ENCODE measurements at regions not wholly inside any gene's neighbourhood (a gene's known extent, or its start where the extent isn't known, plus 50 kb on each side); places are given as distances from the start of the nearest gene placed in this dataset.

DNA sequence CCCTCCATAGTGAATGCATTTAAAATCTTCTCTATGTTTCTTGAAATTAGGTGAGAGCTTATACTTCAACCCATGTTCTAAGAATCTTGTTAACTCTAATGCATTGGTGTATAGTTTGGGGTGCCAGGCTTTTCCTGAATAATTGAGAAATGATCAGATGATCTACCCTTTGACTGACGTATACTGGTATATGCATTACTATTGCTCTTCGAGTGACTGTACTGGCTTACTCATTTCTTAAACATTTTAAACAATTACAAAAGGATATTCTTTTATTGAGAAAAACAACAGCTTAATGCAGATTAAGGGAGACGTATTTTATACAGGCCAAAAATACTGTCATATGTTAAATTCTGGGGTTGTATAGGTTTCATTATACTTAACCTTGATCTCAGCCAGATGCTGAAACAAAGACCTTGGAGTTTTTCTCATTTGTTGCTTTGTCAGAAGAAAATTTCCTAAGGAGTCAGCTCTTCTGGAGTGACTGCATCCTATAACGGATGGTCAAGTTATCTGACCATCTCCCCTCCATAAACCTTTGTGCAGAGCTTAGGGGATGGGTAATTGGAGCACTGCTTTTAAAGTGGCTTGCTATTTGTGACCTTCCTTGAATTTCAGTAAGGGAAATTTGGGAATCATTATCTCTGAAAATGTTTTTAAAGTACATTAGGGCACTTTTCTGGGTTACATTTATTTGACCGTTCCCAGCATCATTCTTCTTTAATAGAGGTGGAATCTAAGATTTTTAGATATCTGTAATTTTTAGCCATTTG, 507.6 kb downstream of the PCNX1 start:
- in situ Hi-C loops (cut with HindIII; ENCODE audit: low sequenced_read_pairs) = no loop called here
- DNase-seq (ENCODE audit: low read depth, low spot score) = peak; percentile 47
- no peak overlapping the region for H3K4me3 ChIP-seq (ENCODE audit: low read depth, low read length)
- TF ChIP-seq, protein P1, sequence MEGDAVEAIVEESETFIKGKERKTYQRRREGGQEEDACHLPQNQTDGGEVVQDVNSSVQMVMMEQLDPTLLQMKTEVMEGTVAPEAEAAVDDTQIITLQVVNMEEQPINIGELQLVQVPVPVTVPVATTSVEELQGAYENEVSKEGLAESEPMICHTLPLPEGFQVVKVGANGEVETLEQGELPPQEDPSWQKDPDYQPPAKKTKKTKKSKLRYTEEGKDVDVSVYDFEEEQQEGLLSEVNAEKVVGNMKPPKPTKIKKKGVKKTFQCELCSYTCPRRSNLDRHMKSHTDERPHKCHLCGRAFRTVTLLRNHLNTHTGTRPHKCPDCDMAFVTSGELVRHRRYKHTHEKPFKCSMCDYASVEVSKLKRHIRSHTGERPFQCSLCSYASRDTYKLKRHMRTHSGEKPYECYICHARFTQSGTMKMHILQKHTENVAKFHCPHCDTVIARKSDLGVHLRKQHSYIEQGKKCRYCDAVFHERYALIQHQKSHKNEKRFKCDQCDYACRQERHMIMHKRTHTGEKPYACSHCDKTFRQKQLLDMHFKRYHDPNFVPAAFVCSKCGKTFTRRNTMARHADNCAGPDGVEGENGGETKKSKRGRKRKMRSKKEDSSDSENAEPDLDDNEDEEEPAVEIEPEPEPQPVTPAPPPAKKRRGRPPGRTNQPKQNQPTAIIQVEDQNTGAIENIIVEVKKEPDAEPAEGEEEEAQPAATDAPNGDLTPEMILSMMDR (IDR thresholded peaks at IDR 0.05; ENCODE audit: low read depth, low read length) = no peak

DNA sequence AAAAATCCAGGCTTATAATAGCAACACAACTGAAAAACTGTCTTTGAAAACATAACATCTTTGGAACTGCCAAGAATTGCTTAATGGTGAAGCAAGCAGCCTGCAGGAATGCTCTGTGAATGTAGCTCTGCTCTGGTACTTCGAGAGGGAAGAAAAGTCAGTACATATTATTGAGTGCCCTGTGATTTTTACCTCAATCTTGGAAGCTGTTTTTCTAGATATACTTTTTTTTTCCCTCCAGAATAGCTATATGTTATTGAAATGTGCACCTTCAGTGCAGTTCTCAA, 508.1 kb downstream of the PCNX1 start:
- DNase-seq (ENCODE audit: low read depth, low spot score) = peak; percentile 55
- TF ChIP-seq, protein P1 (IDR thresholded peaks at IDR 0.05; ENCODE audit: low read depth, low read length) = no peak
- no peak overlapping the region for H3K4me3 ChIP-seq (ENCODE audit: low read depth, low read length)
- in situ Hi-C loops (cut with HindIII; ENCODE audit: low sequenced_read_pairs) = no loop called here

DNA sequence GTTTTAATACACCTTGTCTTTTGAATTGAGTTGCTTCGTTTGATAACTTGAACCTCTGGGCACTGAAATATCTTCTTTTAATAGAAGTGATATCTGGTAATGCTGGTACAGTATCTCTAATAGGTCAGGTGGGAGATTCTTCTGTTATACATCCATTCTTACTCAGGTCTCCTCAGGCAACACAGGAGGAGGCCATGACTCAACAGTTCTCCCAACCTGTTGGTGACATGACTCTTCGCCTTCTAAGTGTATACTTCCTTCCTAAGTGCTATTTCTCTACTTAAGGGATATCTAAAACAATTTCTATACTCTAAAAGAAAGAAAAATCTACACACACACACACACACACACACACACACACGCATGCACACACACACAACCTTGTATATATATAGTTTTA, 509.1 kb downstream of the PCNX1 start:
- no peak overlapping the region for H3K4me3 ChIP-seq (ENCODE audit: low read depth, low read length)
- in situ Hi-C loops (cut with HindIII; ENCODE audit: low sequenced_read_pairs) = no loop called here
- peak; percentile 49 for DNase-seq (ENCODE audit: low read depth, low spot score)
- TF ChIP-seq, protein P1 (IDR thresholded peaks at IDR 0.05; ENCODE audit: low read depth, low read length) = no peak

DNA sequence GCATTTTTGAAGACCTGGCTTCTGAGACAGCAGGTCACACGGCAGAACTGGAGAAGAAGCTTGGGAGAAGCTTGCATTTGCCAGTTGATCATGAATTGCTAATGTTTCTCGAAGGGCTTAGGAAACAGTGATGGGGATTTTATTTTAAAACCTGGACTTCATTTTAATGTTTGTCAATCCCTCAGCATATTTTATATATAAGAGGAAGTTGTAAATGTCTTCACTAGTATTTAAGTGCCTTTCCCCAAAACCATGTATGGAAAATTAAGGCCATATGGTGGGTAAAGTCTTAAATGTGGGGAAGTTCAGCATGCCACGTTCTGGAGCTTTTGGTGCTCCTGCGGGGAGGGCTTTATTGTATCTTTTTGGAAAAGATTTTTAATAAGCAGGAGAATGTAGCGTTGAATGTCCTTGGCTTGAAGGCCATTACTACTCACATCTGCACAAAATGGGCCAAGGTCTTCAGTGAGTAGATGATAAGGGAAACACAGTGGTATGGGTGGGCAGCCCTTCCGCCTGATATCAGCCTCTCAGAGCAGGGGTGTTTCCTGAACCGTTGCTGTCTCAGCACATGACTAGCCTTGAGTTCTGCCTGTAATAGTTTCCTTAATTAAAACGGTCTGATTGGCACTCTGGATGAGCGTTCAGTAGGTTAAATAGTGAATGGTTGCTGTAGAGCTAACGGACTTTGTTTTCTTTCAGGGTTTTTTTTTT, 511.4 kb downstream of the PCNX1 start:
- no peak for DNase-seq (ENCODE audit: low read depth, low spot score)
- in situ Hi-C loops (cut with HindIII; ENCODE audit: low sequenced_read_pairs) = no loop called here
- no peak overlapping the region for H3K4me3 ChIP-seq (ENCODE audit: low read depth, low read length)
- TF ChIP-seq, protein P1 (IDR thresholded peaks at IDR 0.05; ENCODE audit: low read depth, low read length) = no peak

DNA sequence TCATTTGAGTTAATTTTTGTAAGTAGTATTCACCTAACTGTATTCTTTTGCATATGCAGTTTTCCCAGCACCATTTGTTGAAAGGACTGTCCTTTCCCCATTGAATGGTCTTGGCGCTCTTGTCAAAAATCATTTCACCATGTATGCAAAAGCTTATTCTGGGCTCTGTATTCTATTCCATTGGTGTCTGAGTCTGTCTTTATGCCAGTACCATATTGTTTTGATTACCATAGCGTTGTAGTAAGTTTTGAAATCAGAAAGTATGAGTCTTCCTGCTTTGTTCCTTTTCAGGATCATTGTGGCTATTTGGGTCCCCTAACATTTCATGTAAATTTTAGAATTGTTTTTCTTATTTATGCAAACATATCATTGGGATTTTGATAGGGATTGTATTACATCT, 508.7 kb upstream of the RGS6 start:
- no peak for DNase-seq (ENCODE audit: low read depth, low spot score)
- in situ Hi-C loops (cut with HindIII; ENCODE audit: low sequenced_read_pairs) = no loop called here
- TF ChIP-seq, protein P1 (IDR thresholded peaks at IDR 0.05; ENCODE audit: low read depth, low read length) = no peak
- no peak overlapping the region for H3K4me3 ChIP-seq (ENCODE audit: low read depth, low read length)

DNA sequence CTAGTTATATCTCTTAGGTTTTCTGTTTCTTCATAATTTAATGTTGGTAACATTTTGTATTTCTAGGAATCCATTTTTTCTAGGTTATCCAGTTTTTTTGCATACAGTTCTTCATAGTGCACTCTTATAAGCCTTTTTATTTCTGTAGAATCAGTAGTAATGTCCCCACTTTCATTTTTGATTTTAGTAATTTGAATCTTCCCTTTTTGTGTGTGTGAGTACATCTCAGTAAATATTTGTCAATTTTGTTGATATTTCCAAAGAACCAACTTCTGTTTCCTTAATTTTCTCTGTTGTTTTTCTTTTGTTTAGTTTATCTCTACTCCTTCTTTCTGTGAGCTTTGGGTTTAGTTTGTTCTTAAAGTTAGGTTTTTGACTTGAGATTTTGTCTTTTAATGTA, 507.3 kb upstream of the RGS6 start:
- no peak for DNase-seq (ENCODE audit: low read depth, low spot score)
- H3K4me3 ChIP-seq (ENCODE audit: low read depth, low read length) = no peak overlapping the region
- TF ChIP-seq, protein P1 (IDR thresholded peaks at IDR 0.05; ENCODE audit: low read depth, low read length) = no peak
- in situ Hi-C loops (cut with HindIII; ENCODE audit: low sequenced_read_pairs) = no loop called here

Measured in astrocyte of the spinal cord (primary cell).